ENCODE measurements at regions not wholly inside any gene's neighbourhood (a gene's known extent, or its start where the extent isn't known, plus 50 kb on each side); places are given as distances from the start of the nearest gene placed in this dataset.

- no peak for ATAC-seq
- no peak for TF ChIP-seq ZNF565 (CRISPR knock-in tag; conservative IDR thresholded peaks at IDR 0.05; ENCODE audit: low read depth)
- no peak for TF ChIP-seq TOX (CRISPR knock-in tag; IDR thresholded peaks at IDR 0.05; ENCODE audit: borderline replicate concordance)
- TF ChIP-seq POU6F1 (CRISPR knock-in tag; IDR thresholded peaks at IDR 0.05; ENCODE audit: borderline replicate concordance, low read depth): no peak
- TF ChIP-seq ISL1 (CRISPR knock-in tag; IDR thresholded peaks at IDR 0.05): no peak
- TF ChIP-seq GLIS3 (CRISPR knock-in tag; IDR thresholded peaks at IDR 0.05): no peak
- no peak for TF ChIP-seq ZC3H10 (CRISPR knock-in tag; IDR thresholded peaks at IDR 0.05)
- no peak for TF ChIP-seq CSDC2 (CRISPR knock-in tag; IDR thresholded peaks at IDR 0.05)
- TF ChIP-seq TCF4 (CRISPR knock-in tag; IDR thresholded peaks at IDR 0.05; ENCODE audit: borderline replicate concordance): no peak
- TF ChIP-seq RARB (CRISPR knock-in tag; IDR thresholded peaks at IDR 0.05): no peak
- TF ChIP-seq SNAI2 (CRISPR knock-in tag; IDR thresholded peaks at IDR 0.05): no peak
- TF ChIP-seq PPARA (CRISPR knock-in tag; IDR thresholded peaks at IDR 0.05; ENCODE audit: borderline replicate concordance): no peak
- TF ChIP-seq OSR1 (CRISPR knock-in tag; IDR thresholded peaks at IDR 0.05): no peak
- TF ChIP-seq, protein P1, sequence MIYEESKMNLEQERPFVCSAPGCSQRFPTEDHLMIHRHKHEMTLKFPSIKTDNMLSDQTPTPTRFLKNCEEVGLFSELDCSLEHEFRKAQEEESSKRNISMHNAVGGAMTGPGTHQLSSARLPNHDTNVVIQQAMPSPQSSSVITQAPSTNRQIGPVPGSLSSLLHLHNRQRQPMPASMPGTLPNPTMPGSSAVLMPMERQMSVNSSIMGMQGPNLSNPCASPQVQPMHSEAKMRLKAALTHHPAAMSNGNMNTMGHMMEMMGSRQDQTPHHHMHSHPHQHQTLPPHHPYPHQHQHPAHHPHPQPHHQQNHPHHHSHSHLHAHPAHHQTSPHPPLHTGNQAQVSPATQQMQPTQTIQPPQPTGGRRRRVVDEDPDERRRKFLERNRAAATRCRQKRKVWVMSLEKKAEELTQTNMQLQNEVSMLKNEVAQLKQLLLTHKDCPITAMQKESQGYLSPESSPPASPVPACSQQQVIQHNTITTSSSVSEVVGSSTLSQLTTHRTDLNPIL (CRISPR knock-in tag; IDR thresholded peaks at IDR 0.05; ENCODE audit: low read depth): no peak
- no peak for TF ChIP-seq ZFP30 (CRISPR knock-in tag; IDR thresholded peaks at IDR 0.05)
- TF ChIP-seq, protein P2, sequence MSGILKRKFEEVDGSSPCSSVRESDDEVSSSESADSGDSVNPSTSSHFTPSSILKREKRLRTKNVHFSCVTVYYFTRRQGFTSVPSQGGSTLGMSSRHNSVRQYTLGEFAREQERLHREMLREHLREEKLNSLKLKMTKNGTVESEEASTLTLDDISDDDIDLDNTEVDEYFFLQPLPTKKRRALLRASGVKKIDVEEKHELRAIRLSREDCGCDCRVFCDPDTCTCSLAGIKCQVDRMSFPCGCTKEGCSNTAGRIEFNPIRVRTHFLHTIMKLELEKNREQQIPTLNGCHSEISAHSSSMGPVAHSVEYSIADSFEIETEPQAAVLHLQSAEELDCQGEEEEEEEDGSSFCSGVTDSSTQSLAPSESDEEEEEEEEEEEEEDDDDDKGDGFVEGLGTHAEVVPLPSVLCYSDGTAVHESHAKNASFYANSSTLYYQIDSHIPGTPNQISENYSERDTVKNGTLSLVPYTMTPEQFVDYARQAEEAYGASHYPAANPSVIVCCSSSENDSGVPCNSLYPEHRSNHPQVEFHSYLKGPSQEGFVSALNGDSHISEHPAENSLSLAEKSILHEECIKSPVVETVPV (CRISPR knock-in tag; IDR thresholded peaks at IDR 0.05): no peak
- TF ChIP-seq ZNF70 (CRISPR knock-in tag; IDR thresholded peaks at IDR 0.05): no peak
These were observed 131.6 kb upstream of the KIF26B start for GRCh38 chr1:245023222-245023621.

GRCh38 chr1:245019910-245020486 lies 134.8 kb upstream of the KIF26B start:
- TF ChIP-seq GLIS3 (CRISPR knock-in tag; IDR thresholded peaks at IDR 0.05) (no peak), TOX (CRISPR knock-in tag; IDR thresholded peaks at IDR 0.05; ENCODE audit: borderline replicate concordance) (no peak), RARB (CRISPR knock-in tag; IDR thresholded peaks at IDR 0.05) (no peak), ZC3H10 (CRISPR knock-in tag; IDR thresholded peaks at IDR 0.05) (no peak), ESRRG (CRISPR knock-in tag; IDR thresholded peaks at IDR 0.05) (no peak), SNAI2 (CRISPR knock-in tag; IDR thresholded peaks at IDR 0.05) (no peak), OSR1 (CRISPR knock-in tag; IDR thresholded peaks at IDR 0.05) (no peak), ARNTL (CRISPR knock-in tag; IDR thresholded peaks at IDR 0.05; ENCODE audit: borderline replicate concordance, low read depth) (no peak), POU6F1 (CRISPR knock-in tag; IDR thresholded peaks at IDR 0.05; ENCODE audit: borderline replicate concordance, low read depth) (no peak), BACH2 (CRISPR knock-in tag; IDR thresholded peaks at IDR 0.05; ENCODE audit: borderline replicate concordance) (no peak), TCF4 (CRISPR knock-in tag; IDR thresholded peaks at IDR 0.05; ENCODE audit: borderline replicate concordance) (no peak; the same call in 1 of the 2 replicates), PPARA (CRISPR knock-in tag; IDR thresholded peaks at IDR 0.05; ENCODE audit: borderline replicate concordance) (no peak)
- TF ChIP-seq, protein P3, sequence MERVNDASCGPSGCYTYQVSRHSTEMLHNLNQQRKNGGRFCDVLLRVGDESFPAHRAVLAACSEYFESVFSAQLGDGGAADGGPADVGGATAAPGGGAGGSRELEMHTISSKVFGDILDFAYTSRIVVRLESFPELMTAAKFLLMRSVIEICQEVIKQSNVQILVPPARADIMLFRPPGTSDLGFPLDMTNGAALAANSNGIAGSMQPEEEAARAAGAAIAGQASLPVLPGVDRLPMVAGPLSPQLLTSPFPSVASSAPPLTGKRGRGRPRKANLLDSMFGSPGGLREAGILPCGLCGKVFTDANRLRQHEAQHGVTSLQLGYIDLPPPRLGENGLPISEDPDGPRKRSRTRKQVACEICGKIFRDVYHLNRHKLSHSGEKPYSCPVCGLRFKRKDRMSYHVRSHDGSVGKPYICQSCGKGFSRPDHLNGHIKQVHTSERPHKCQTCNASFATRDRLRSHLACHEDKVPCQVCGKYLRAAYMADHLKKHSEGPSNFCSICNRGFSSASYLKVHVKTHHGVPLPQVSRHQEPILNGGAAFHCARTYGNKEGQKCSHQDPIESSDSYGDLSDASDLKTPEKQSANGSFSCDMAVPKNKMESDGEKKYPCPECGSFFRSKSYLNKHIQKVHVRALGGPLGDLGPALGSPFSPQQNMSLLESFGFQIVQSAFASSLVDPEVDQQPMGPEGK (CRISPR knock-in tag; IDR thresholded peaks at IDR 0.05; ENCODE audit: borderline replicate concordance): no peak
- ATAC-seq: no peak

DNA sequence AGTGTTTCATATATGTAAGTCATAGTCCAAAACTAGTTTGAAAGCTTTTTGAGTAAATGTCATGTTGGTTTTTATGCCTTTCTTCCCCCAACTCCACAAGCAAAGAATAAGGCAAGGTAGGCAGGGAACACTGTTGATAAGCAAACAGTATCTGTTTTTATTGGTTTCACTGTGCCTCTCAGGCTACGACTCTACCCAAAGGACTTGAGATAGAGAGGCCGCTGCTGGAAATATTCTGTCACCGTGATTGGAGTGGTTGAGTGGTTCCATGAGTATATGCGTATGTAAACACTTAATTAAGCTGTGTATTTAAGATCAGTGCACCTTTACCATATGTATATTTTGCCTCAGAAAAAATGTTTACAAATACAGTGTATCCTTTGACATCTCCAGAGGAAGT lies 138.1 kb upstream of the KIF26B start:
- ATAC-seq: no peak
- TF ChIP-seq TCF4 (CRISPR knock-in tag; IDR thresholded peaks at IDR 0.05; ENCODE audit: borderline replicate concordance): no peak
- TF ChIP-seq, protein P2 (CRISPR knock-in tag; IDR thresholded peaks at IDR 0.05): no peak
- no peak for TF ChIP-seq ZFP3 (CRISPR knock-in tag; IDR thresholded peaks at IDR 0.05)
- TF ChIP-seq RARB (CRISPR knock-in tag; IDR thresholded peaks at IDR 0.05): no peak
- no peak for TF ChIP-seq TSHZ2 (CRISPR knock-in tag; IDR thresholded peaks at IDR 0.05)
- no peak for TF ChIP-seq POU6F1 (CRISPR knock-in tag; IDR thresholded peaks at IDR 0.05; ENCODE audit: borderline replicate concordance, low read depth)
- TF ChIP-seq ARNTL (CRISPR knock-in tag; IDR thresholded peaks at IDR 0.05; ENCODE audit: borderline replicate concordance, low read depth): no peak

Measured in SK-N-SH treated with all-trans-retinoic acid at 6 μM for 48 hours (cell line).